ENCODE measurements at regions not wholly inside any gene's neighbourhood (a gene's known extent, or its start where the extent isn't known, plus 50 kb on each side); places are given as distances from the start of the nearest gene placed in this dataset.

GRCh38 chr16:35296962-35297653 is 1837.7 kb downstream of the TP53TG3F start:
- Histone ChIP-seq H3K27me3 (ENCODE audit: control insufficient read depth, extremely low read depth, insufficient read depth, low read length) (no peaks in the 10 kb centered on the region), H2AFZ (ENCODE audit: control insufficient read depth, low read length) (no peak overlapping the region), H3K9me3 (ENCODE audit: control insufficient read depth, low read depth, low read length) (no peaks in the 10 kb centered on the region), H3K27ac (ENCODE audit: control insufficient read depth, insufficient read depth, low read length) (no peak overlapping the region), H3K4me3 (ENCODE audit: control insufficient read depth in 2 of 3, extremely low read depth in 1 of 3, insufficient read depth in 2 of 3, low read depth in 1 of 3, low read length in 3 of 3) (no peak overlapping the region), H3K4me1 (ENCODE audit: control insufficient read depth, extremely low read depth, insufficient read depth, low read length) (peaks cover 22% of the 10 kb centered on the region), H3K9ac (ENCODE audit: control insufficient read depth, extremely low read depth, insufficient read depth, low read length) (no peak overlapping the region), H3K79me2 (ENCODE audit: control insufficient read depth, insufficient read depth, low read length) (no peaks in the 10 kb centered on the region), H3K36me3 (ENCODE audit: control insufficient read depth in 2 of 2, extremely low read depth in 1 of 2, insufficient read depth in 2 of 2, low read length in 2 of 2) (no peaks in the 10 kb centered on the region), H3K9me1 (ENCODE audit: control insufficient read depth, extremely low read depth, insufficient read depth, low read length) (no peaks in the 10 kb centered on the region), H3K4me2 (ENCODE audit: control insufficient read depth, extremely low read depth, insufficient read depth, low read depth, low read length) (no peak overlapping the region), H4K20me1 (ENCODE audit: control insufficient read depth, extremely low read depth, insufficient read depth, low read length) (no peaks in the 10 kb centered on the region)
- FAIRE-seq (no peak), DNase-seq (ENCODE audit: low read depth, low spot score) (no peak)
- dilution Hi-C loops (cut with MboI; ENCODE audit: extremely low pct_ligation_motif_present, low sequenced_read_pairs), result no loop called here
- no peak for TF ChIP-seq CTCF (optimal IDR thresholded peaks at IDR 0.05 in 1 of 3, IDR thresholded peaks at IDR 0.05 in 1 of 3, conservative IDR thresholded peaks at IDR 0.05 in 1 of 3; ENCODE audit: extremely low read depth in 1 of 3, insufficient read depth in 2 of 3, low read length in 3 of 3)
- TF ChIP-seq EZH2 (IDR thresholded peaks at IDR 0.05; ENCODE audit: low read length), result no peak

GRCh38 chr16:35298460-35299243 is 1839.2 kb downstream of the TP53TG3F start:
- Histone ChIP-seq H3K27ac (ENCODE audit: control insufficient read depth, insufficient read depth, low read length) (peak overlapping the region; percentile 77), H3K27me3 (ENCODE audit: control insufficient read depth, extremely low read depth, insufficient read depth, low read length) (no peaks in the 10 kb centered on the region)
- FAIRE-seq, result no peak

More at GRCh38 chr16:35298460-35299243, 1839.2 kb downstream of the TP53TG3F start:
- DNase-seq (ENCODE audit: low read depth, low spot score), result peak; percentile 68
- peak overlapping the region in 1 of 3 experiments; percentile 24 for H3K4me3 ChIP-seq (ENCODE audit: control insufficient read depth in 2 of 3, extremely low read depth in 1 of 3, insufficient read depth in 2 of 3, low read depth in 1 of 3, low read length in 3 of 3)
- no peaks in the 10 kb centered on the region for H3K36me3 ChIP-seq (ENCODE audit: control insufficient read depth in 2 of 2, extremely low read depth in 1 of 2, insufficient read depth in 2 of 2, low read length in 2 of 2)
- H4K20me1 ChIP-seq (ENCODE audit: control insufficient read depth, extremely low read depth, insufficient read depth, low read length), result no peaks in the 10 kb centered on the region
- peak overlapping the region; percentile 66 for H3K4me2 ChIP-seq (ENCODE audit: control insufficient read depth, extremely low read depth, insufficient read depth, low read depth, low read length)
- dilution Hi-C loops (cut with MboI; ENCODE audit: extremely low pct_ligation_motif_present, low sequenced_read_pairs), result no loop called here
- peaks cover 22% of the 10 kb centered on the region for H3K4me1 ChIP-seq (ENCODE audit: control insufficient read depth, extremely low read depth, insufficient read depth, low read length)
- no peak for TF ChIP-seq EZH2 (IDR thresholded peaks at IDR 0.05; ENCODE audit: low read length)
- no peak for TF ChIP-seq CTCF (optimal IDR thresholded peaks at IDR 0.05 in 1 of 3, IDR thresholded peaks at IDR 0.05 in 1 of 3, conservative IDR thresholded peaks at IDR 0.05 in 1 of 3; ENCODE audit: extremely low read depth in 1 of 3, insufficient read depth in 2 of 3, low read length in 3 of 3)
- H3K9ac ChIP-seq (ENCODE audit: control insufficient read depth, extremely low read depth, insufficient read depth, low read length), result peak overlapping the region; percentile 12
- no peaks in the 10 kb centered on the region for H3K79me2 ChIP-seq (ENCODE audit: control insufficient read depth, insufficient read depth, low read length)
- no peaks in the 10 kb centered on the region for H3K9me1 ChIP-seq (ENCODE audit: control insufficient read depth, extremely low read depth, insufficient read depth, low read length)
- no peak overlapping the region for H2AFZ ChIP-seq (ENCODE audit: control insufficient read depth, low read length)
- no peaks in the 10 kb centered on the region for H3K9me3 ChIP-seq (ENCODE audit: control insufficient read depth, low read depth, low read length)

All from keratinocyte (primary cell).